ENCODE measurements at regions not wholly inside any gene's neighbourhood (a gene's known extent, or its start where the extent isn't known, plus 50 kb on each side); places are given as distances from the start of the nearest gene placed in this dataset.

DNA sequence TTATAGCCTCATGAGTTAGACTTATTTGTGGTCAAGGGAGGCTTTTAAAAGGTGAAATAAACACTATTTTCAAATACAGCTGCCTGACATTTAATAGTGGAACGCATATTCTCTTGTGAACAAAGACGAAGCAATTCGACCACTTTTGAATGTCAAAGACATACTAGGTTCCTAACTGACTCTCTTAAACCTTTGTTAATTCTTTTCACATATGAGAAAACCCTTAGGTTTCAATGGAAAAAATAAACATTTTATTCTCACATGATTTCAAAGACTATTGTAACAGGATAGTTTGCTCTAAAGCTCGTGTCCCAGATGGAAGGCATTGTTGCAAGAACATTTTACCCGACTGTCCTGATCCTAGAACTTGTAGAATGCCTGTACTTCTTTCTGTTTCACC lies 74.8 kb upstream of the BOC start:
- no peak for TF ChIP-seq ZFX (IDR thresholded peaks at IDR 0.05; ENCODE audit: borderline replicate concordance)
- TF ChIP-seq, protein P1, sequence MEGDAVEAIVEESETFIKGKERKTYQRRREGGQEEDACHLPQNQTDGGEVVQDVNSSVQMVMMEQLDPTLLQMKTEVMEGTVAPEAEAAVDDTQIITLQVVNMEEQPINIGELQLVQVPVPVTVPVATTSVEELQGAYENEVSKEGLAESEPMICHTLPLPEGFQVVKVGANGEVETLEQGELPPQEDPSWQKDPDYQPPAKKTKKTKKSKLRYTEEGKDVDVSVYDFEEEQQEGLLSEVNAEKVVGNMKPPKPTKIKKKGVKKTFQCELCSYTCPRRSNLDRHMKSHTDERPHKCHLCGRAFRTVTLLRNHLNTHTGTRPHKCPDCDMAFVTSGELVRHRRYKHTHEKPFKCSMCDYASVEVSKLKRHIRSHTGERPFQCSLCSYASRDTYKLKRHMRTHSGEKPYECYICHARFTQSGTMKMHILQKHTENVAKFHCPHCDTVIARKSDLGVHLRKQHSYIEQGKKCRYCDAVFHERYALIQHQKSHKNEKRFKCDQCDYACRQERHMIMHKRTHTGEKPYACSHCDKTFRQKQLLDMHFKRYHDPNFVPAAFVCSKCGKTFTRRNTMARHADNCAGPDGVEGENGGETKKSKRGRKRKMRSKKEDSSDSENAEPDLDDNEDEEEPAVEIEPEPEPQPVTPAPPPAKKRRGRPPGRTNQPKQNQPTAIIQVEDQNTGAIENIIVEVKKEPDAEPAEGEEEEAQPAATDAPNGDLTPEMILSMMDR (IDR thresholded peaks at IDR 0.05): no peak
- no peak overlapping the region for H3K27ac ChIP-seq

DNA sequence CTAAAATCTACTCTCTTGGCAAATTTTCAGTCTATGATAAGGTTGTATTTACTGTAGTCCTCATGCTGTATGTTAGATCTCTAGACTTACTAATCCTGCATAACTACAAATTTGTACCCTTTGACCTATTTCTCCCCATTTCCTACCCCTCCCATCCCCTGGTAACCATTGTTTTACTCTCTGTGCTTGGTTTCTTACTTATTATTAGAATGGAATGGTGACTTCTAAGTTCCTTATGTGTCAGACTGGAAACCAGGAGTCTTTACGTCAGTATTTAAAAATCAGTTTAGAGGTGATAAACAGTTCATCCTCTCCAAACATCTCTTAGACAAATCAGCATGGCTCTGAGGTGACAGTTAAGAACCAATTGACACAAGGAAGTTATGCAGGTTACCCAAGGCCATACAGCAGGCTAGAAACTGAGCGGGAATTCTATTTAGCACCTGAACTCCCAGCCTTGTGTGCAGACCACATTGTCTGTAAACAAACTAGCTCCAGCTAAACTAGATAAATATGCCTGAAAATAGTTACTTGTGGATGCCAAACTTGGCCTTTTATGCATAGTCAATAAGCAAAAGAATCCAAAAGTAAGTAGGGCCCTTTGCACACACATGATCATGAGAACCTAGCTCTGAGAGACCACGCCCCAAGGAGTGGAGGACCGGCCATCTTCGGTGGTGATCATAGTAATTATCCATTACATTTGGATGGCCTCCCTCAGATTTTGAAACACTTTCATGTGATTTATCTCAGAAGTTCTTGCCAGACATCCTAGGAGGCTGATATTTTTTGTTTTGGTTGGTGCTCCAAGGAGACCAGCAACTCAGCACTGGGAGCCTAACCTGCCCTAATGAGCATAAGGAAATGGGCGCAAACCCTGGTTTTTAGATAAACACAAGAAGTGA lies 72.3 kb upstream of the BOC start:
- TF ChIP-seq, protein P1 (IDR thresholded peaks at IDR 0.05): no peak
- no peak for TF ChIP-seq ZFX (IDR thresholded peaks at IDR 0.05; ENCODE audit: borderline replicate concordance)

GRCh38 chr3:113140876-113141275 lies 70.5 kb upstream of the BOC start:
- TF ChIP-seq, protein P1 (IDR thresholded peaks at IDR 0.05): no peak
- no peak for TF ChIP-seq ZFX (IDR thresholded peaks at IDR 0.05; ENCODE audit: borderline replicate concordance)
- H3K27ac ChIP-seq: no peak overlapping the region

More for the DNA sequence above, 72.3 kb upstream of the BOC start:
- no peak overlapping the region for H3K27ac ChIP-seq

- TF ChIP-seq, protein P1 (IDR thresholded peaks at IDR 0.05): no peak
- no peak for TF ChIP-seq ZFX (IDR thresholded peaks at IDR 0.05; ENCODE audit: borderline replicate concordance)
- no peak overlapping the region for H3K27ac ChIP-seq
Measured at GRCh38 chr3:113141543-113141942, 69.8 kb upstream of the BOC start.

- no peak overlapping the region for H3K27ac ChIP-seq
- TF ChIP-seq, protein P1 (IDR thresholded peaks at IDR 0.05): no peak
Measured at GRCh38 chr3:113142476-113142875, 68.9 kb upstream of the BOC start.

GRCh38 chr3:113143353-113143752 lies 68.0 kb upstream of the BOC start:
- no peak overlapping the region for H3K27ac ChIP-seq
- no peak for TF ChIP-seq ZFX (IDR thresholded peaks at IDR 0.05; ENCODE audit: borderline replicate concordance)
- TF ChIP-seq, protein P1 (IDR thresholded peaks at IDR 0.05): no peak

GRCh38 chr3:113147681-113148261 lies 63.6 kb upstream of the BOC start:
- TF ChIP-seq ZFX (IDR thresholded peaks at IDR 0.05; ENCODE audit: borderline replicate concordance): no peak
- TF ChIP-seq, protein P1 (IDR thresholded peaks at IDR 0.05): no peak
- H3K27ac ChIP-seq: no peak overlapping the region
